ENCODE measurements at regions not wholly inside any gene's neighbourhood (a gene's known extent, or its start where the extent isn't known, plus 50 kb on each side); places are given as distances from the start of the nearest gene placed in this dataset.

DNA sequence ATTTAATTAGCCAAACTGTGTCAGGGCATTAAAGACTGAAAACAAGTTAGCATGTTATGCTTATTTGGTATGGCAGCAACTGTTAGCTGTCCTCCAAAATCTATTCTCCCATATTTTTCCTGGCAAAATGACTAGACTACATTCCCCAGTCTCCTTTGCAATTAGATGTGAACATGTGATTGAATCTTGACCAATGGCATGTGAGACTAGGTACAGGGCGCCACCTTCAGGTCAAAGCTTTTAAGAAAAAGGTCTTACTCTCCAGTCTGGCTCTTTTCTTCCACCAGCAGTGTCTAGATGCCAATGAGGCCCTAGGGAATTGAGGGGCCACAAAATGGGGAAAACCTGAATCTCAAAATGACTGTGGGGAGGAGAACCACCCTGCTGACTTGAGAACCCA lies 408.2 kb downstream of the SMARCA1 start:
- ATAC-seq (ENCODE audit: low FRiP score) (no peak), DNase-seq (no peak)
- Histone ChIP-seq H3K9me3 (ENCODE audit: control insufficient read depth, low read length) (no peaks in the 10 kb centered on the region), H3K27me3 (ENCODE audit: control insufficient read depth in 1 of 2, insufficient read depth in 2 of 2, low read length in 1 of 2) (no peaks in the 10 kb centered on the region), H3K4me1 (ENCODE audit: control insufficient read depth in 1 of 2, insufficient read depth in 2 of 2, low read length in 2 of 2) (no peaks in the 10 kb centered on the region), H3K27ac (ENCODE audit: low read depth in 1 of 2, low read length in 2 of 2) (no peak overlapping the region), H3K36me3 (ENCODE audit: control insufficient read depth in 1 of 2, insufficient read depth in 2 of 2, low read length in 1 of 2) (no peaks in the 10 kb centered on the region), H3K4me3 (ENCODE audit: low read length in 2 of 2) (no peak overlapping the region)
- intact Hi-C loops (cut with DNase I), result no loop called here
- WGBS, 2 donors, result 31 to 37% methylated on average over 1 of the region's 1 CpG

DNA sequence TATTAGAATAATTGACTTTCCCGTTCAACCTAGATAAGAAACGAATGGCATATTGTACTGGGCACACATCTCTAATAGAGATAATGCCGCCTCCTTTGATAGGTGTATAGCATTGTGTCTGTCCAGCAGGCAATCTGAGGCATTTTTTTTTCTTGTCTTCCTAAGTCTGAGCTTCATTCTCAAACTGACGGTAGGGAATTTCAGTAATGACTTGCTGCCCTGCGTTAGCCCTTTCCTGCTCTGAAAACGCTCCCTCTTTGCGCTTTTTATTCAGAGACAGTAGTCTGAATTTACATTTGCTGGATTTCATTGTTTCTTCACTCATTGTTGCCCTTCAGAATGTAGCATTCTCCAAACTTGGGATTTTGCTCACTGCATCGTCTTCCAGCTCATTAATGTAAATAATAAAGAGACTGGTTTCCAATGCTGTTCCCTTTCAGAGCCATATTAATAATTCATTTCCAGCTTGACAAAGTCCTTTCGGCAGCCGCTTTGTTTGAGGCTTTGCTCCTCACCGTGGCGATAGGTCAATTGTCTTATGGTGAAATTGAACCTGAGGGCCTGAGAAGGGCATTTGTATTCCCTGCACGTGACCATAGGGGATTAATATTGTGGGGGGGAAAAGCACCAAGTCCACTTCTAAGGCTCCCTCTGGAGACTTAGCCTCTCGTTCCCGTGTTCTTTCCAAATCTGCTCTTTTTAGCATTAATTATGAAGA lies 412.1 kb downstream of the SMARCA1 start:
- Histone ChIP-seq H3K36me3 (ENCODE audit: control insufficient read depth in 1 of 2, insufficient read depth in 2 of 2, low read length in 1 of 2) (no peaks in the 10 kb centered on the region), H3K27me3 (ENCODE audit: control insufficient read depth in 1 of 2, insufficient read depth in 2 of 2, low read length in 1 of 2) (no peaks in the 10 kb centered on the region), H3K4me1 (ENCODE audit: control insufficient read depth in 1 of 2, insufficient read depth in 2 of 2, low read length in 2 of 2) (no peaks in the 10 kb centered on the region), H3K27ac (ENCODE audit: low read depth in 1 of 2, low read length in 2 of 2) (no peak overlapping the region), H3K9me3 (ENCODE audit: control insufficient read depth, low read length) (no peaks in the 10 kb centered on the region), H3K4me3 (ENCODE audit: low read length in 2 of 2) (no peak overlapping the region)
- WGBS, 2 donors, result 72 to 78% methylated on average over 15 of the region's 15 CpGs
- no peak for ATAC-seq (ENCODE audit: low FRiP score)
- DNase-seq, result no peak
- intact Hi-C loops (cut with DNase I), result no loop called here

DNA sequence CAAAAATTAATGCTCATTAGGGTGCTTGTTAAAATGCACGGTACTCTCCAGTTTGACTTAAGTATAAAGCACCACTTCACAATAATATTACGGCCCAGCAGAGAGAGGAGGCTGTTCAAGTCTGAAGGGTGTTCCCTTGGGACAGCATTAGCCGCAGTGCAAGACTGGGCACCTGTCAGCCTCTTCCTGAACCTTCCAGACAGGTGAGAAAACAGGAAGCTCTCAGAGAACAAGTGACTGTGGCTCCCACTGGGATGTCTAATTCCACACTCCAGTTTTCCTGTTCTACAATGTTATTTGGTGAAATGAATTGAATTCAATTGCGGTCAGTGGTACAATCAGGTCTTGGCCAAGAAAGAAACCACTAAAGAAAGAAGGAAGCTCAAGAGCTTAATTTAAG lies 414.4 kb downstream of the SMARCA1 start:
- no peak overlapping the region for H3K27ac ChIP-seq (ENCODE audit: low read depth in 1 of 2, low read length in 2 of 2)
- H3K36me3 ChIP-seq (ENCODE audit: control insufficient read depth in 1 of 2, insufficient read depth in 2 of 2, low read length in 1 of 2), result no peaks in the 10 kb centered on the region
- no peak overlapping the region for H3K4me3 ChIP-seq (ENCODE audit: low read length in 2 of 2)
- 82 to 92% methylated on average over 4 of the region's 4 CpGs for WGBS, 2 donors
- no peaks in the 10 kb centered on the region for H3K27me3 ChIP-seq (ENCODE audit: control insufficient read depth in 1 of 2, insufficient read depth in 2 of 2, low read length in 1 of 2)
- intact Hi-C loops (cut with DNase I), result no loop called here
- ATAC-seq (ENCODE audit: low FRiP score), result no peak
- no peaks in the 10 kb centered on the region for H3K4me1 ChIP-seq (ENCODE audit: control insufficient read depth in 1 of 2, insufficient read depth in 2 of 2, low read length in 2 of 2)
- no peak for DNase-seq
- no peaks in the 10 kb centered on the region for H3K9me3 ChIP-seq (ENCODE audit: control insufficient read depth, low read length)

DNA sequence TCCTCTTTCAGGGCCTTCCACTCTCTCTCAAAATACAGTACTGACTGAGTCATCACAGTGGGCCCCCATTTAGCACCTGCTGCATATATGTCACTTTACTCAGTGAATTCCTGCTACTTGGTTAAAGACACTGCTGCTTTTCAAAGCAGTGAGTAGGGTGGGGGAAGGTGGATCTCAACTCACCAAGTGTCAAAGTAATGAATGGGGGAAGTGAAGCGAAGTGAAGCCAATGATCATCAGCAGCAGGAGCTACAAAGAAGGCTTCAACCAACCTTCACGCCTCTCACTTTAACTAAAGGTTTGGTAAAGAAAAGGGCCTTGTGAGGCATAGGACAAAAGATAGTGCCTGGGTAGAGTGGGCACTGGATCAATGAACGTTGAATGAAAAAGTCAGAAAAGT lies 424.1 kb downstream of the SMARCA1 start:
- Histone ChIP-seq H3K27ac (ENCODE audit: low read depth in 1 of 2, low read length in 2 of 2) (no peak overlapping the region), H3K4me1 (ENCODE audit: control insufficient read depth in 1 of 2, insufficient read depth in 2 of 2, low read length in 2 of 2) (no peaks in the 10 kb centered on the region), H3K27me3 (ENCODE audit: control insufficient read depth in 1 of 2, insufficient read depth in 2 of 2, low read length in 1 of 2) (no peaks in the 10 kb centered on the region), H3K9me3 (ENCODE audit: control insufficient read depth, low read length) (no peaks in the 10 kb centered on the region), H3K4me3 (ENCODE audit: low read length in 2 of 2) (no peak overlapping the region), H3K36me3 (ENCODE audit: control insufficient read depth in 1 of 2, insufficient read depth in 2 of 2, low read length in 1 of 2) (no peaks in the 10 kb centered on the region)
- no peak for ATAC-seq (ENCODE audit: low FRiP score)
- WGBS, 2 donors, result 64 to 84% methylated on average over 3 of the region's 3 CpGs
- no peak for DNase-seq
- intact Hi-C loops (cut with DNase I), result no loop called here

DNA sequence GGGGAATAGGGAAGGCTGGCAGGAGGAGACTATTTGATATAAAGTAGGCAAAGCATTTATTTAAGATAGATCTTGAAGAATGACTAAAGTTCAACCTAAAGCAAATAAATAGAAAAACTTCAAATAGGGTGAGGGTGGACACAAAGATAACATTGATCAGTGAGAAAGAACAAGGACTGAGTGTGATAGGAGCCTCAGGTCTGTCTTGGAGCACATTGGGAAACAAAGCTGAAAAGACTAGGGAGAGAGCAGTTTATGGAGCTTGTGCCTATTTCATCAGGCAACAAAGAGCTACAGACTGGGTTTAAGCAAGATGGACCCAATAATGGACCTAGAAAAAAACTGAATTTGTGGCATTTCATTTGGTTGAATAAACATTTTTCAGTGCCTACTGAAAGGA lies 425.6 kb downstream of the SMARCA1 start:
- no peaks in the 10 kb centered on the region for H3K27me3 ChIP-seq (ENCODE audit: control insufficient read depth in 1 of 2, insufficient read depth in 2 of 2, low read length in 1 of 2)
- H3K4me1 ChIP-seq (ENCODE audit: control insufficient read depth in 1 of 2, insufficient read depth in 2 of 2, low read length in 2 of 2), result no peaks in the 10 kb centered on the region
- H3K4me3 ChIP-seq (ENCODE audit: low read length in 2 of 2), result no peak overlapping the region
- DNase-seq (no peak), ATAC-seq (ENCODE audit: low FRiP score) (no peak)
- H3K36me3 ChIP-seq (ENCODE audit: control insufficient read depth in 1 of 2, insufficient read depth in 2 of 2, low read length in 1 of 2), result no peaks in the 10 kb centered on the region
- intact Hi-C loops (cut with DNase I), result no loop called here
- no peak overlapping the region for H3K27ac ChIP-seq (ENCODE audit: low read depth in 1 of 2, low read length in 2 of 2)
- H3K9me3 ChIP-seq (ENCODE audit: control insufficient read depth, low read length), result no peaks in the 10 kb centered on the region

DNA sequence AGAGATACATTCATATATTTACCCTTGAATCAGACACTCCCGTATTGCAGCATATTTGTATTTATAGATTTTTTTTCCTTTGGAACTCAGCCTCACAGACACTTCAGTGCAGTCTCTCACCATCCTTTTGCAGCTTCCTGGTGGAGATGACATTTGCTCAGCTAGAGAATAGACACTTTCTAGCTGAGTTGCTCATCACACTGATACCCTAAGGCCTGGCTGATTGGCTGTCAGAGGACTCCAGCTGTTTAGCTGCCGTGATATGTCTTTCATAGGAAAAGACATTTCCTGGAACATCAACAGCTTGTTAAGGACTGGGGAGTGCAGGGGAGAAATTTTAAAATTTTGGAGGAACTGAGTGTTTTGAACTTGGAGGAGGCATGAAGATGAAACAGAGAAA lies 429.6 kb downstream of the SMARCA1 start:
- intact Hi-C loops (cut with DNase I), result no loop called here
- ATAC-seq (ENCODE audit: low FRiP score) (no peak), DNase-seq (no peak)
- Histone ChIP-seq H3K27ac (ENCODE audit: low read depth in 1 of 2, low read length in 2 of 2) (no peak overlapping the region), H3K4me1 (ENCODE audit: control insufficient read depth in 1 of 2, insufficient read depth in 2 of 2, low read length in 2 of 2) (no peaks in the 10 kb centered on the region), H3K4me3 (ENCODE audit: low read length in 2 of 2) (no peak overlapping the region), H3K27me3 (ENCODE audit: control insufficient read depth in 1 of 2, insufficient read depth in 2 of 2, low read length in 1 of 2) (no peaks in the 10 kb centered on the region), H3K9me3 (ENCODE audit: control insufficient read depth, low read length) (no peaks in the 10 kb centered on the region), H3K36me3 (ENCODE audit: control insufficient read depth in 1 of 2, insufficient read depth in 2 of 2, low read length in 1 of 2) (no peaks in the 10 kb centered on the region)
- WGBS, 2 donors, result 76 to 93% methylated on average over 2 of the region's 2 CpGs

DNA sequence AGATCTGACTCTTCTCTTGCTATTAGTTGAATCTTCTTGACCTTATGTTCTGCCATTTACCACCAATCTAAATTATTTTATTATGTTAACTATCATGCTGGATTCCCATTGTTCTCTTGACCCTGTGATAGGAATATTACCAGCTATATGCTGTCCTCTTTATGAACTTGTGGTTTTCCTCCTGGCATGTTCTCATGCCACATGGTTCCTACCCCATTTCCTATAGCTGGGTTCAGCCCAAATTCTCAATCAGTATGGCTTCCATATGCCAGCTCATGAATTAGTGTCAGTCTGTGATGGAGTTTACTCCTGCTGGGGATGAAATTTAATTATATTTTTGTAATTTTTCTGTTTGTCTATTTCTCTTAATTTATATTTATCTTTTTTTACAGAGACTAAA lies 430.5 kb downstream of the SMARCA1 start:
- no peaks in the 10 kb centered on the region for H3K27me3 ChIP-seq (ENCODE audit: control insufficient read depth in 1 of 2, insufficient read depth in 2 of 2, low read length in 1 of 2)

DNA sequence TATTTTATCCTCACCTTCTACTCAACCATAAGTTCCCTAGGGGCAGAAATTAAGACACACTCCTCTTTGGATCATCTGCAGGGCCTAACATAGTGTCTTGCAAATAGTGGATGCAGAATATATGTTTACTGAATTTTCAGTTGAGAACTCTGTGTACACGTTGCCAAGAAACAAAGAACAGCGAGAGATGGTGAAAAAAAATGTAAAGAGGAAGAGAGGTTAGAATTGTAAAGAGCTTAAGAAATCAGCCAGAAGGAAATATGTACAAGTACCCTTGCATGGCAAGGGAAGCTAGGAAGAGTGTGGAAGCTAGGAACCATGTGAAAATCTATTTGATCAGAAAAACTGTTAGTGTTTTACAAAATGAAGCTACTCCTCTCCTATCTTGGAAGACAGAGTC lies 431.0 kb downstream of the SMARCA1 start:
- H3K9me3 ChIP-seq (ENCODE audit: control insufficient read depth, low read length), result no peaks in the 10 kb centered on the region
- H3K27me3 ChIP-seq (ENCODE audit: control insufficient read depth in 1 of 2, insufficient read depth in 2 of 2, low read length in 1 of 2), result no peaks in the 10 kb centered on the region
- no peak overlapping the region for H3K27ac ChIP-seq (ENCODE audit: low read depth in 1 of 2, low read length in 2 of 2)
- H3K4me1 ChIP-seq (ENCODE audit: control insufficient read depth in 1 of 2, insufficient read depth in 2 of 2, low read length in 2 of 2), result no peaks in the 10 kb centered on the region
- no peak overlapping the region for H3K4me3 ChIP-seq (ENCODE audit: low read length in 2 of 2)
- DNase-seq (no peak), ATAC-seq (ENCODE audit: low FRiP score) (no peak)
- H3K36me3 ChIP-seq (ENCODE audit: control insufficient read depth in 1 of 2, insufficient read depth in 2 of 2, low read length in 1 of 2), result no peaks in the 10 kb centered on the region
- intact Hi-C loops (cut with DNase I), result no loop called here
- WGBS, 2 donors, result 47 to 73% methylated on average over 2 of the region's 2 CpGs

More for the DNA sequence above, 430.5 kb downstream of the SMARCA1 start:
- Histone ChIP-seq H3K36me3 (ENCODE audit: control insufficient read depth in 1 of 2, insufficient read depth in 2 of 2, low read length in 1 of 2) (no peaks in the 10 kb centered on the region), H3K4me3 (ENCODE audit: low read length in 2 of 2) (no peak overlapping the region), H3K4me1 (ENCODE audit: control insufficient read depth in 1 of 2, insufficient read depth in 2 of 2, low read length in 2 of 2) (no peaks in the 10 kb centered on the region), H3K9me3 (ENCODE audit: control insufficient read depth, low read length) (no peaks in the 10 kb centered on the region), H3K27ac (ENCODE audit: low read depth in 1 of 2, low read length in 2 of 2) (no peak overlapping the region)
- ATAC-seq (ENCODE audit: low FRiP score), result no peak
- intact Hi-C loops (cut with DNase I), result no loop called here
- DNase-seq, result no peak

DNA sequence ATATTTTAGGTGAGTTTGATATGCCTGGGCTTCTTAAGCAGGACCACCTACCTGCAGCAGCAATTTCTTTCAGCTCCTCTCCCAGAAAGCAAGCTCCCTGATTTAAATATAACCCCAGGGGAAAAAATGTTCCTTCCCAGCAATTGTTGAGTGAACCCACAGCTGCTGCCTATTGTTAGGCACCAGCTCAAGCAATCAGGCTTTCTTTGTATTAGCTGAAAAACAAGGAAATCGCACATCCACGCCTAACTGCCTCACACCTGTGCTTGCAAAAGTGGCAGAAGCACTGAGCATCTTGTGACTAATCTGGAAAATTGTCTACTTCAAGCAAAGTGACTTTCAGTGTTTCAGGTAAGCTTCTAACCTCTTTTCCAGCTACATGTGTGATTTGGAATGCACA lies 432.2 kb downstream of the SMARCA1 start:
- no peaks in the 10 kb centered on the region for H3K9me3 ChIP-seq (ENCODE audit: control insufficient read depth, low read length)
- DNase-seq, result no peak
- H3K4me3 ChIP-seq (ENCODE audit: low read length in 2 of 2), result no peak overlapping the region
- intact Hi-C loops (cut with DNase I), result no loop called here
- H3K27me3 ChIP-seq (ENCODE audit: control insufficient read depth in 1 of 2, insufficient read depth in 2 of 2, low read length in 1 of 2), result no peaks in the 10 kb centered on the region
- 32 to 57% methylated on average over 2 of the region's 2 CpGs for WGBS, 2 donors
- H3K4me1 ChIP-seq (ENCODE audit: control insufficient read depth in 1 of 2, insufficient read depth in 2 of 2, low read length in 2 of 2), result no peaks in the 10 kb centered on the region
- ATAC-seq (ENCODE audit: low FRiP score), result no peak
- H3K36me3 ChIP-seq (ENCODE audit: control insufficient read depth in 1 of 2, insufficient read depth in 2 of 2, low read length in 1 of 2), result no peaks in the 10 kb centered on the region
- H3K27ac ChIP-seq (ENCODE audit: low read depth in 1 of 2, low read length in 2 of 2), result no peak overlapping the region

All from aorta (tissue), 5 donors.